ENCODE measurements at regions not wholly inside any gene's neighbourhood (a gene's known extent, or its start where the extent isn't known, plus 50 kb on each side); places are given as distances from the start of the nearest gene placed in this dataset.

GRCh38 chr2:177044671-177045070, 167.9 kb upstream of the HNRNPA3 start:
- DNase-seq = no peak

- no peak for DNase-seq
Observed at GRCh38 chr2:177048981-177049380, 163.6 kb upstream of the HNRNPA3 start.

- no peak for DNase-seq
Observed at GRCh38 chr2:177051278-177051677, 161.3 kb upstream of the HNRNPA3 start.

GRCh38 chr2:177052471-177052870, 160.1 kb upstream of the HNRNPA3 start:
- no peak for DNase-seq

GRCh38 chr2:177053038-177053437, 159.6 kb upstream of the HNRNPA3 start:
- no peak for DNase-seq

GRCh38 chr2:177053716-177054115, 158.9 kb upstream of the HNRNPA3 start:
- DNase-seq = no peak

GRCh38 chr2:177056481-177056929, 156.1 kb upstream of the HNRNPA3 start:
- no peak for DNase-seq

- DNase-seq = no peak
Observed at GRCh38 chr2:177058747-177059146, 153.8 kb upstream of the HNRNPA3 start.

GRCh38 chr2:177059293-177059692, 153.3 kb upstream of the HNRNPA3 start:
- DNase-seq = no peak

GRCh38 chr2:177063331-177063730, 149.3 kb upstream of the HNRNPA3 start:
- no peak for DNase-seq

GRCh38 chr2:177064422-177064821, 148.2 kb upstream of the HNRNPA3 start:
- DNase-seq = no peak

- no peak for DNase-seq
Observed at GRCh38 chr2:177068967-177069366, 143.6 kb upstream of the HNRNPA3 start.

- DNase-seq = peak; percentile 51
Observed at GRCh38 chr2:177072090-177072489, 140.5 kb upstream of the HNRNPA3 start.

- no peak for DNase-seq
Observed at GRCh38 chr2:177073611-177074010, 139.0 kb upstream of the HNRNPA3 start.

- DNase-seq = no peak
Observed at GRCh38 chr2:177074099-177074710, 138.4 kb upstream of the HNRNPA3 start.

GRCh38 chr2:177075254-177075653, 137.3 kb upstream of the HNRNPA3 start:
- peak; percentile 54 for DNase-seq

- DNase-seq = peak; percentile 12
Observed at GRCh38 chr2:177076636-177077179, 135.9 kb upstream of the HNRNPA3 start.

- DNase-seq = no peak
Observed at GRCh38 chr2:177077778-177078177, 134.8 kb upstream of the HNRNPA3 start.

- DNase-seq = peak; percentile 7
Observed at GRCh38 chr2:177078416-177078815, 134.2 kb upstream of the HNRNPA3 start.

- no peak for DNase-seq
Observed at GRCh38 chr2:177078855-177079254, 133.7 kb upstream of the HNRNPA3 start.

GRCh38 chr2:177080746-177081284, 131.8 kb upstream of the HNRNPA3 start:
- DNase-seq = no peak

- no peak for DNase-seq
Observed at GRCh38 chr2:177084607-177085006, 128.0 kb upstream of the HNRNPA3 start.

- DNase-seq = no peak
Observed at GRCh38 chr2:177088529-177088928, 124.1 kb upstream of the HNRNPA3 start.

GRCh38 chr2:177090967-177091366, 121.6 kb upstream of the HNRNPA3 start:
- no peak for DNase-seq

GRCh38 chr2:177093371-177093770, 119.2 kb upstream of the HNRNPA3 start:
- DNase-seq = no peak
